ENCODE measurements at regions not wholly inside any gene's neighbourhood (a gene's known extent, or its start where the extent isn't known, plus 50 kb on each side); places are given as distances from the start of the nearest gene placed in this dataset.

GRCh38 chr3:144930431-144930830 is 958.8 kb downstream of the DIPK2A start:
- no peak for DNase-seq (ENCODE audit: low read depth)
- H3K4me3 ChIP-seq (ENCODE audit: low read depth, low read length), result no peak overlapping the region
- no peak for TF ChIP-seq CTCF (IDR thresholded peaks at IDR 0.05; ENCODE audit: insufficient read depth, low read length)

GRCh38 chr3:144931590-144931989 is 960.0 kb downstream of the DIPK2A start:
- no peak for DNase-seq (ENCODE audit: low read depth)
- no peak for TF ChIP-seq CTCF (IDR thresholded peaks at IDR 0.05; ENCODE audit: insufficient read depth, low read length)
- H3K4me3 ChIP-seq (ENCODE audit: low read depth, low read length), result no peak overlapping the region

- no peak for TF ChIP-seq CTCF (IDR thresholded peaks at IDR 0.05; ENCODE audit: insufficient read depth, low read length)
- no peak overlapping the region for H3K4me3 ChIP-seq (ENCODE audit: low read depth, low read length)
- no peak for DNase-seq (ENCODE audit: low read depth)
Measured at GRCh38 chr3:144942093-144942837, 970.6 kb downstream of the DIPK2A start.

- no peak for TF ChIP-seq CTCF (IDR thresholded peaks at IDR 0.05; ENCODE audit: insufficient read depth, low read length)
- H3K4me3 ChIP-seq (ENCODE audit: low read depth, low read length), result no peak overlapping the region
- DNase-seq (ENCODE audit: low read depth), result no peak
Measured at GRCh38 chr3:144942838-144943197, 971.2 kb downstream of the DIPK2A start.

- DNase-seq (ENCODE audit: low read depth), result no peak
- no peak for TF ChIP-seq CTCF (IDR thresholded peaks at IDR 0.05; ENCODE audit: insufficient read depth, low read length)
Measured at GRCh38 chr3:144947895-144948294, 976.3 kb downstream of the DIPK2A start.

GRCh38 chr3:144948711-144949110 is 977.1 kb downstream of the DIPK2A start:
- no peak for TF ChIP-seq CTCF (IDR thresholded peaks at IDR 0.05; ENCODE audit: insufficient read depth, low read length)
- H3K4me3 ChIP-seq (ENCODE audit: low read depth, low read length), result no peak overlapping the region
- DNase-seq (ENCODE audit: low read depth), result no peak

More at GRCh38 chr3:144947895-144948294, 976.3 kb downstream of the DIPK2A start:
- H3K4me3 ChIP-seq (ENCODE audit: low read depth, low read length), result no peak overlapping the region

- no peak overlapping the region for H3K4me3 ChIP-seq (ENCODE audit: low read depth, low read length)
- DNase-seq (ENCODE audit: low read depth), result no peak
- TF ChIP-seq CTCF (IDR thresholded peaks at IDR 0.05; ENCODE audit: insufficient read depth, low read length), result no peak
Measured at GRCh38 chr3:144953959-144954358, 982.3 kb downstream of the DIPK2A start.

Data from fibroblast of the aortic adventitia (primary cell).